ENCODE measurements at regions not wholly inside any gene's neighbourhood (a gene's known extent, or its start where the extent isn't known, plus 50 kb on each side); places are given as distances from the start of the nearest gene placed in this dataset.

DNA sequence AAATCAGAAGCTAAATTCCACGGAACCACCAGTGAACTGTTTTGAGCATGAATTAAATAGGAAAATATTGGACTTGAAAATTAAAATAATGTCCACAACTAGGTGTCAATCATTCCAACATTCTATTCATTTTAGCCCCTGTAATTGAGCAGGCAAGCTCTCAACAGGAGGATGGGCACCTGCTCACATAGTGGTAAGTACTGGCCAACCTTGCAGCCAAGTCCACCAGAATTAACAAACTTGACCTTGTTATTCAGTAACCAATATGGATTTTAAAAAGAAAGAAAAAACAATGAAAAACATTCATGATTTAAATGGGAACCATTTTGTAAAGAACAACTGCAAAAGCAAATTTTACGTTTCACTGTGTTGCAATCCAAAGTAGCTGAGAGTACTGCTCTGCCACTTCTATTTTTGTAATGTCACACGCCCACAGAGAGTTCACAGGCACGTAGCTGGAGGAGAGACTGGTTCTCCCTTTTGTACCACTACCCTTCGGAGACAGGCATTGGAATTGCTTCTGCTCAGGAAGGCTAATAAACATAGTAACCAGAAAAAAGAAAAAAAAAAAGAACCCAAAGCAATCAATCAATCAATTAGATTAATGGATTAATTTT is 75.2 kb upstream of the F13A1 start:
- H3K4me1 ChIP-seq (ENCODE audit: control insufficient read depth in 1 of 2, insufficient read depth in 2 of 2, low read length in 2 of 2) = no peaks in the 10 kb centered on the region

DNA sequence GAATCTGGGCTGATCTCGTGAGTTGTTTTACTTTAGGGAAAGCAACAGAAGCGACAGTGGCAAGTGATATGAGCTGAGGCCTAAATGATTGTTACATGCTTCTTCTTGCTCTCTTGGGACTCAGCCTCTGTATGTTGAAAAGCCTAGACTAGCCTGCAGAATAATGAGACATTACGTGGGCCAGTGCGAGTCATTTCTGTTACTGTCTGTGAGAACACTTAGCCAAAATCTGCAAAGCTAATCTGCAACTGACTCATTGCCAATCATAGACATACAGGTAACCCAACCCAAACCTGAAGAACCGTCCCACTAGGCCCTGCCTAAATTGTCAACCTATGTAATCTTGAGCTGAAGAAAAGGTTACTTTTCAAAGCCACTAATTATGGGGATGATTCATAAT is 77.4 kb upstream of the F13A1 start:
- no peaks in the 10 kb centered on the region for H3K79me1 ChIP-seq (ENCODE audit: low read length)
- no peaks in the 10 kb centered on the region for H3K4me1 ChIP-seq (ENCODE audit: control insufficient read depth in 1 of 2, insufficient read depth in 2 of 2, low read length in 2 of 2)
- H3K27ac ChIP-seq (ENCODE audit: low read depth, low read length) = no peak overlapping the region
- no peak overlapping the region for H2AK5ac ChIP-seq (ENCODE audit: low read length)
- H3K36me3 ChIP-seq (ENCODE audit: control insufficient read depth in 1 of 2, insufficient read depth in 2 of 2, low read length in 2 of 2) = no peaks in the 10 kb centered on the region
- no peak overlapping the region for H4K12ac ChIP-seq (ENCODE audit: low read depth, low read length)
- no peak for DNase-seq
- H3K4me3 ChIP-seq (ENCODE audit: low read depth, low read length) = no peak overlapping the region
- no peak overlapping the region for H3K9ac ChIP-seq (ENCODE audit: low read length)
- no peak overlapping the region for H4K91ac ChIP-seq (ENCODE audit: low read depth, low read length)
- no peak overlapping the region for H4K8ac ChIP-seq (ENCODE audit: low read depth, low read length)
- no peak overlapping the region for H3K18ac ChIP-seq (ENCODE audit: low read length)
- H3K79me2 ChIP-seq (ENCODE audit: control insufficient read depth, insufficient read depth, low read length, poor library complexity) = no peaks in the 10 kb centered on the region
- H3K27me3 ChIP-seq (ENCODE audit: insufficient read depth, low read length) = no peaks in the 10 kb centered on the region
- WGBS (ENCODE audit: extremely low coverage, insufficient coverage, insufficient read length) = no CpG with 5 or more reads among the region's 5 CpGs
- no peak overlapping the region for H2BK5ac ChIP-seq (ENCODE audit: low read depth, low read length, poor library complexity)
- H2BK120ac ChIP-seq (ENCODE audit: insufficient read depth, low read length, poor library complexity) = no peak overlapping the region
- no peak overlapping the region for H3K14ac ChIP-seq (ENCODE audit: low read length)
- H2BK12ac ChIP-seq (ENCODE audit: low read length) = no peak overlapping the region
- no peak overlapping the region for H3K4ac ChIP-seq (ENCODE audit: low read depth, low read length)
- no peak overlapping the region for H3K23ac ChIP-seq (ENCODE audit: low read length)
- no peaks in the 10 kb centered on the region for H3K9me3 ChIP-seq (ENCODE audit: insufficient read depth, low read depth, low read length)
- no peak overlapping the region for H3K4me2 ChIP-seq (ENCODE audit: low read length)
- H2AFZ ChIP-seq (ENCODE audit: insufficient read depth, low read length, poor library complexity) = no peak overlapping the region

More for the DNA sequence above, 75.2 kb upstream of the F13A1 start:
- H4K8ac ChIP-seq (ENCODE audit: low read depth, low read length) = no peak overlapping the region
- H3K4ac ChIP-seq (ENCODE audit: low read depth, low read length) = no peak overlapping the region
- no peaks in the 10 kb centered on the region for H3K79me1 ChIP-seq (ENCODE audit: low read length)
- H3K36me3 ChIP-seq (ENCODE audit: control insufficient read depth in 1 of 2, insufficient read depth in 2 of 2, low read length in 2 of 2) = no peaks in the 10 kb centered on the region
- no peak overlapping the region for H2BK5ac ChIP-seq (ENCODE audit: low read depth, low read length, poor library complexity)
- no peak overlapping the region for H3K27ac ChIP-seq (ENCODE audit: low read depth, low read length)
- no peaks in the 10 kb centered on the region for H3K9me3 ChIP-seq (ENCODE audit: insufficient read depth, low read depth, low read length)
- no peak overlapping the region for H4K91ac ChIP-seq (ENCODE audit: low read depth, low read length)
- H3K4me2 ChIP-seq (ENCODE audit: low read length) = no peak overlapping the region
- no peak overlapping the region for H3K23ac ChIP-seq (ENCODE audit: low read length)
- no peak overlapping the region for H2BK120ac ChIP-seq (ENCODE audit: insufficient read depth, low read length, poor library complexity)
- no peak overlapping the region for H2AK5ac ChIP-seq (ENCODE audit: low read length)
- H2BK12ac ChIP-seq (ENCODE audit: low read length) = no peak overlapping the region
- no peak for DNase-seq
- no peak overlapping the region for H3K9ac ChIP-seq (ENCODE audit: low read length)
- WGBS (ENCODE audit: extremely low coverage, insufficient coverage, insufficient read length) = no CpG with 5 or more reads among the region's 5 CpGs
- H3K27me3 ChIP-seq (ENCODE audit: insufficient read depth, low read length) = no peaks in the 10 kb centered on the region
- H3K14ac ChIP-seq (ENCODE audit: low read length) = no peak overlapping the region
- H3K18ac ChIP-seq (ENCODE audit: low read length) = no peak overlapping the region
- H2AFZ ChIP-seq (ENCODE audit: insufficient read depth, low read length, poor library complexity) = no peak overlapping the region
- no peaks in the 10 kb centered on the region for H3K79me2 ChIP-seq (ENCODE audit: control insufficient read depth, insufficient read depth, low read length, poor library complexity)
- H4K12ac ChIP-seq (ENCODE audit: low read depth, low read length) = no peak overlapping the region
- H3K4me3 ChIP-seq (ENCODE audit: low read depth, low read length) = no peak overlapping the region

DNA sequence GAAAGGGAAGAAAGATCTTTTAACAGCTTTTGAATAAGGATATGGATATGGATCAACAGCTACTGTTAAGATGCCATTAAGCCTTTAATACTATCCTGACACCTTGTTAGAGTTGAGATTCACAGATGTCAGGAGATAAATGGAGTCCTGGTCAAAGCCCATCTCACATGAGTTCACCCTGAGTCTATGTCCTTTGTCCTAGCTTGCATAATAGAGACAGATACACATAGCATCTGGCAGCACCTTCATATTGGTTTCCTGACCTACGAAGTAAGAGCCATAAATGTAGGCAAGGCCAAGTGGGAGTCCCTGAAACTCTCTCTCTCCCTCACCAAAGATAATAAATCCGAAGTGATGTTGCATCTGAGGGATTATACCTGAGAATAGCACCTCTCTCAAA is 79.1 kb upstream of the F13A1 start:
- no peaks in the 10 kb centered on the region for H3K79me1 ChIP-seq (ENCODE audit: low read length)
- WGBS (ENCODE audit: extremely low coverage, insufficient coverage, insufficient read length) = no CpG with 5 or more reads among the region's 2 CpGs
- H3K23ac ChIP-seq (ENCODE audit: low read length) = no peak overlapping the region
- no peaks in the 10 kb centered on the region for H3K79me2 ChIP-seq (ENCODE audit: control insufficient read depth, insufficient read depth, low read length, poor library complexity)
- no peak overlapping the region for H4K91ac ChIP-seq (ENCODE audit: low read depth, low read length)
- no peak overlapping the region for H2BK12ac ChIP-seq (ENCODE audit: low read length)
- H3K18ac ChIP-seq (ENCODE audit: low read length) = no peak overlapping the region
- H3K36me3 ChIP-seq (ENCODE audit: control insufficient read depth in 1 of 2, insufficient read depth in 2 of 2, low read length in 2 of 2) = no peaks in the 10 kb centered on the region
- H2BK120ac ChIP-seq (ENCODE audit: insufficient read depth, low read length, poor library complexity) = no peak overlapping the region
- no peak for DNase-seq
- no peak overlapping the region for H3K14ac ChIP-seq (ENCODE audit: low read length)
- H3K4me1 ChIP-seq (ENCODE audit: control insufficient read depth in 1 of 2, insufficient read depth in 2 of 2, low read length in 2 of 2) = no peaks in the 10 kb centered on the region
- no peak overlapping the region for H3K4me2 ChIP-seq (ENCODE audit: low read length)
- no peak overlapping the region for H3K4me3 ChIP-seq (ENCODE audit: low read depth, low read length)
- H2AK5ac ChIP-seq (ENCODE audit: low read length) = no peak overlapping the region
- H4K8ac ChIP-seq (ENCODE audit: low read depth, low read length) = no peak overlapping the region
- H3K4ac ChIP-seq (ENCODE audit: low read depth, low read length) = no peak overlapping the region
- no peak overlapping the region for H2BK5ac ChIP-seq (ENCODE audit: low read depth, low read length, poor library complexity)
- H3K9ac ChIP-seq (ENCODE audit: low read length) = no peak overlapping the region
- H2AFZ ChIP-seq (ENCODE audit: insufficient read depth, low read length, poor library complexity) = no peak overlapping the region
- H3K27ac ChIP-seq (ENCODE audit: low read depth, low read length) = no peak overlapping the region
- no peaks in the 10 kb centered on the region for H3K9me3 ChIP-seq (ENCODE audit: insufficient read depth, low read depth, low read length)
- no peaks in the 10 kb centered on the region for H3K27me3 ChIP-seq (ENCODE audit: insufficient read depth, low read length)
- H4K12ac ChIP-seq (ENCODE audit: low read depth, low read length) = no peak overlapping the region

DNA sequence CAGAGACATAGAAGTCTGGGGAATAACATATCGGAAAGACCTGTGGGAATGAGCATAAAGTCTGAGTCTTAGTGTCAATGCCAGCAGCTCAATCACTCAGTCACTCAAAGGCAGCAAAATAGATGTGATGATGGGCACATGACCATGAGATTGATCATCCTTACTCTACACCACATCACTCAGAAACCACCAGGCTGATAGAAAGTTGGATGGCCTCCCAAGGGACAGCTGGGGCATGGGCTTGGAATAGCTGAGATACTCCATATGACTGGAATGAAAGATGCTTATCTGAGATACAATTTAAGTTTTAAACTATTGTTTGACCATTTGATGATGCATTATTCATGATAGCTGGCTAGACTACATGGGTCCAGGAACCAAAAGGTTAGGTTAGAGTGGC is 80.9 kb upstream of the F13A1 start:
- no peak overlapping the region for H4K12ac ChIP-seq (ENCODE audit: low read depth, low read length)
- no peak overlapping the region for H3K27ac ChIP-seq (ENCODE audit: low read depth, low read length)
- no peak for DNase-seq
- H2BK12ac ChIP-seq (ENCODE audit: low read length) = no peak overlapping the region
- H3K79me1 ChIP-seq (ENCODE audit: low read length) = no peaks in the 10 kb centered on the region
- H3K4ac ChIP-seq (ENCODE audit: low read depth, low read length) = no peak overlapping the region
- no peak overlapping the region for H4K91ac ChIP-seq (ENCODE audit: low read depth, low read length)
- no peak overlapping the region for H3K4me3 ChIP-seq (ENCODE audit: low read depth, low read length)
- no peak overlapping the region for H2BK5ac ChIP-seq (ENCODE audit: low read depth, low read length, poor library complexity)
- H4K8ac ChIP-seq (ENCODE audit: low read depth, low read length) = no peak overlapping the region
- H3K9ac ChIP-seq (ENCODE audit: low read length) = no peak overlapping the region
- H2AFZ ChIP-seq (ENCODE audit: insufficient read depth, low read length, poor library complexity) = no peak overlapping the region
- H3K9me3 ChIP-seq (ENCODE audit: insufficient read depth, low read depth, low read length) = no peaks in the 10 kb centered on the region
- no peaks in the 10 kb centered on the region for H3K27me3 ChIP-seq (ENCODE audit: insufficient read depth, low read length)
- H3K79me2 ChIP-seq (ENCODE audit: control insufficient read depth, insufficient read depth, low read length, poor library complexity) = no peaks in the 10 kb centered on the region
- H3K18ac ChIP-seq (ENCODE audit: low read length) = no peak overlapping the region
- no peaks in the 10 kb centered on the region for H3K36me3 ChIP-seq (ENCODE audit: control insufficient read depth in 1 of 2, insufficient read depth in 2 of 2, low read length in 2 of 2)
- no peak overlapping the region for H3K14ac ChIP-seq (ENCODE audit: low read length)
- no peaks in the 10 kb centered on the region for H3K4me1 ChIP-seq (ENCODE audit: control insufficient read depth in 1 of 2, insufficient read depth in 2 of 2, low read length in 2 of 2)
- WGBS (ENCODE audit: extremely low coverage, insufficient coverage, insufficient read length) = no CpG with 5 or more reads among the region's 1 CpG
- H3K23ac ChIP-seq (ENCODE audit: low read length) = no peak overlapping the region
- no peak overlapping the region for H2AK5ac ChIP-seq (ENCODE audit: low read length)
- no peak overlapping the region for H2BK120ac ChIP-seq (ENCODE audit: insufficient read depth, low read length, poor library complexity)
- no peak overlapping the region for H3K4me2 ChIP-seq (ENCODE audit: low read length)

All from trophoblast cell (in vitro differentiated cells and primary cell).